Dedifferentiated amniotic fluid mesenchymal stem cell (primary cell): ENCODE measurements at regions not wholly inside any gene's neighbourhood (a gene's known extent, or its start where the extent isn't known, plus 50 kb on each side); places are given as distances from the start of the nearest gene placed in this dataset.
A peak's percentile ranks its signal among the peaks of the same experiment; 100 is the strongest.

Source experiments
- DNase-seq: peaks from one replicate; pipeline ENCODE4 v3.0.0-alpha.2; 2016; ENCODE audit errors: extremely low spot score

- peak; percentile 30 for DNase-seq
Measured at GRCh38 chr21:38930853-38931252, 125.1 kb downstream of the ETS2 start.

GRCh38 chr21:38930066-38930465 lies 124.3 kb downstream of the ETS2 start:
- DNase-seq, result no peak

DNA sequence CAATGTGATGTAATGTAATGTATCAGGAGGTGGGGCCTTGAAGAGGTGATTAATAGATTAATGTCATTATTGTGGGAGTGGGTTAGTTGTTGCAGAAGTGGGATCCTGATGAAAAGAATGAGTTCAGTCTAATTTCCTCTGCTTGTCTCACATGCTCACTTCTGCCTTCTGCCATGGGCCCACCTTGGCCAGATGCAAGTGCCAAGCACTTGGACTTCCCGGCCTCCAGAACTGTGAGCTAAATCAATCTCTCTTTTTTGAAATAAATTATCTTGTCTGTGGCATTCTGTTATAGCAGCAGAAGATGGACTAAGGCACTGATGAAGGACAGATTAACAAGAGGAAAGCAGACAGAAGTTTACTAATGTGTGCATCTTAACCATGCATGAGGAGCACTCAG lies 123.9 kb downstream of the ETS2 start:
- no peak for DNase-seq

GRCh38 chr21:38929142-38929541 lies 123.4 kb downstream of the ETS2 start:
- DNase-seq, result no peak

DNA sequence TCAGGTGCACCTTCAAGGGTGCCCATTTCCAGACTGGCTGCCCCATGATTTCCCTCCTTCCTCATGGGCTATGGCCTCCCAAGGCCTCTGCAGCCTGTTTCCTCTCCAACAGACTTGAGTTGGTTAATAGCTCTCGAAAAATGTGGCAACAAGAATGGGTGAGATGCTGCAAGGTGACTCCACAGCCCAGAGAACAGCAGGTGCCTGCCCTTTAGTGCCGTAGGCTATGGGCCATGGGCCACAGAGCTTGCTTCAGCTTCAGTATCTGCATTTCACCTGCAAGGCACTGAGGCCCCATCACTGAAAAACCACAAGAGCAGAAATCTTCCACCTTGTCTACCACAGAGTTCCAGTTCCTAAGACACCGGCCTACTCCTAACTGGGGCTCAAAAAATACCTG lies 122.0 kb downstream of the ETS2 start:
- no peak for DNase-seq

DNA sequence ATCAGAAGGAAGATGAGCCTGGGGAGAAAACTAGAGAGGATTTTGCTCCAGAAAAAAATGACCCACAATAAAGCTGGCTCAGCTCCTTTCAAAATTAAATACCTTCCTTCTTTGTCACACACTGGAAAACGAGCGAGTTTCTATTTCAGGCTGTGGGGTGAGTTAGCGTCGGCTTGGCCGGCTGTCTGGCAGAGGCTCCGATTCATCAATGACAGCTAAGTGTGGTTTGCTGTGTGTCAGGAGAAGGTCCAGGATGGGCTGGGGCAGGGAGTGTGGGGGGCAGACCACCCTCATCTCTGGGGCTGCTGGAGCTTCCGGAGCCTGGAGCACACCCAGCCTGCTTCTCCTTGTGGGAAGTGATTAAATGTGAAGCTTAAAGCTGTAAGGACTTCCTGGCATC lies 120.2 kb downstream of the ETS2 start:
- peak; percentile 87 for DNase-seq

DNA sequence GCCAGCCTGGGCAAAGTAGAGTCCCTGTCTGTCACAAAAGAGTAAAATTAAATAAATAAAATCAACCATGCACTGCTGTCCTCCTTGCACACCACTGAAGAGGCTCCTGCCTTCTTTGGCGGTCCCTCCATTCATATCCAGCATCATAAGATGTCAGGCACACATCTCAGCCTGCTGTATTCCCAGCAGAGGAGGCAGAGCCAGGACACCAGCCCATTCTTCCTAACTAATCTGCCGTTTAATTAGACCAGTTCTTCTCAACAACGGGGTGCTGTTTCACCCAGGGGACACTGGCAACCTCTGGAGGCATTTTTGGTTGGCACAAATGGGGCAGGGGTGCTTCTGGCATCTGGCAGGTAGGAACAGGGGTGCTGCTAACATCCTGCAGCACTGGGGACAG lies 119.7 kb downstream of the ETS2 start:
- DNase-seq, result no peak

- no peak for DNase-seq
Measured at GRCh38 chr21:38924954-38925353, 119.2 kb downstream of the ETS2 start.

- no peak for DNase-seq
Measured at GRCh38 chr21:38923429-38923828, 117.7 kb downstream of the ETS2 start.

DNA sequence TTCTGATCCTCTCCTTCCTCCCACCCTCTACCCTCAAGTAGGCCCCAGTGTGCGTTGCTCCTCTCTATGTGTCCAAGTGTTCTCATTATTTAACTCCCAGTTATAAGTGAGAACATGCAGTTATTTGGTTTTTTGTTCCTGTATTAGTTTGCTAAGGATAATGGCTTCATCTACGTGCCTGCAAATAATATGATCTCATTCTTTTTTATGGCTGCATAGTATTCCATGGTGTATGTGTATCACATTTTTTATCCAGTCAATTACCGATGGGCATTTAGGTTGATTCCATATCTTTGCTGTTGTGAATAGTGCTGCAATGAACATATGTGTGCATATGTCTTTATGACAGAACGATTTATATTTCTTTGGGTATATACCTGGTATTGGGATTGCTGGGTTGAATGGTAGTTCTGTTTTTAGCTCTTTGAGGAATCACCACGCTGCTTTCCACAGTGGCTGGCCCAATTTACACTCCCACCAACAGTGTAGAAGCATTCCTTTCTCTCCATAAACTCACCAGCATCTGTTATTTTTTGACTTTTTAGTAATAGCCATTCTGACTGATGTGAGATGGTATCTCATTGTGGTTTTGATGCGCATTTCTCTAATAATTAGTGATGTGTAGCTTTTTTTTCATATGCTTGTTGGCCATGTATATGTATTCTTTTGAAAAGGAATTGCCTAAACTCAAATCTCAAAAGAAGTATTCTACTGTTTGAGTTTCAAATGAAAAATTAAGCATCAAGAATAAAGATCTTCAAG lies 116.9 kb downstream of the ETS2 start:
- no peak for DNase-seq

GRCh38 chr21:38921511-38922251 lies 116.0 kb downstream of the ETS2 start:
- no peak for DNase-seq

- peak; percentile 36 for DNase-seq
Measured at GRCh38 chr21:38920631-38921398, 115.1 kb downstream of the ETS2 start.

DNA sequence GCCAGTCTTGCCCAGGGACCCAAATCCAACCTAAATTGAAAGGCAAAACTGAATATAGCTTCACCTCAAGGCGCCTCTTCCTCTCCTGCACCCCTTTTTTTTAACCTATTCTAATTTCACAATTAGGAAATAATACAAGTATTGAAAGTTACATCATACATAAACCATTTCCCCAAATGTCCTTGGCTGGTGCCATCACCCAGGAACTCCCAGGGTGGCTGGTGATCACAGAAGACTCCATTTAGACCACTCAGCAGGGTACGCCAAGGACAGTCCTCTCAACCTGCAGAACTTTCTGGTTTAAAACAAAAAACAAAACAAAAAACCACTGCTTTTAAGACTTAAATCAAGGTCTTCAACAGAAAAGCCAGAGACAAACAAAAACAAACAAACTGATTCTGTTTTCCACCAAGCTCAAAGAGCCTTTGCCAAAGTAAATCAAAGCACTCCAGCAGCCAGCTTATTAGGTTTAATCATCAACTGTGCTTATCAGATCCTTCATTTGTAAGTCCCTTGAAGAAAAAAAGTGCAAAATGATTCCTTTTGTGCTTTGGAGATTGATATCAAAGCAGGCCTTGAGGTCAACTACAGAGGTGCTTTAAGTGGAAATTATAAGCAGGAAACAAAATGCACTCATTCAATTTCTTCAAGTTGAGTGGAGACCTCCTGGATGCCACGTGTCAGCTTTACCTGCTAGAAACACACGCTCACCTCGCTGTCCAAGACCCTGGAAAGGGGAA lies 113.0 kb downstream of the ETS2 start:
- no peak for DNase-seq

DNA sequence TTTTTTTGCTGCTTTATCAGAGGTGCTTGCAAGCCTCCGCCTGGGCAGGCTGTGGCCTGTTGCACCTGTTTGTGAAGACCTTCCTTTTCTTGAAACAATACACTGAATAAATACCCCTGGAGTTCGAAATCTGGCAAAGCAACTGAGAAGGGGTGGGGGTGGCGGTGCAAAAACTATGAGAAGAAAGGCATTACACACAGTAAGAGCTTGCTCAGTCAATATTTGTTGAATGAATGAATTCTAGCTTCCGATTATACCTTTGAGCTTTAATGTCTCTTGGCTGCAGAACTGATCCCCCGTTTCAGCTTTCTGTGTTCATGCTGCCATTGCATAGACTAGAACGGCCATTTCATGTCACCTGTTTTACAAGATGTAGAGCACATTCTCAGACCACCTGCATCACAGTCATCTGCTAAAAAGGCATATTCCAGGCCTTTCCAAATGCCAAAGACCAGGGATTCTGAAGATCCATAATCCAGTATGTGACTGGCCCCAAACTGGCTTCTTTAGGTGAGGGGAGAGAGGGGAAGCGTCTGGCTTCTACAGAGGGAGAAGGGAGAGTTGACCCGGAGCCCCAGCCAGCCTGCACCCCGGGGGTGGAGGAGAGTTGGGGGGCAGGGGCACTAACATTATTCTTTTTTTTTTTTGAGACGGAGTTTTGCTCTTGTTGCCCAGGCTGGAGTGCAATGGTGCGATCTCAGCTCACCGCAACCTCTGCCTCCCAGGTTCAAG lies 111.5 kb downstream of the ETS2 start:
- DNase-seq, result no peak

DNA sequence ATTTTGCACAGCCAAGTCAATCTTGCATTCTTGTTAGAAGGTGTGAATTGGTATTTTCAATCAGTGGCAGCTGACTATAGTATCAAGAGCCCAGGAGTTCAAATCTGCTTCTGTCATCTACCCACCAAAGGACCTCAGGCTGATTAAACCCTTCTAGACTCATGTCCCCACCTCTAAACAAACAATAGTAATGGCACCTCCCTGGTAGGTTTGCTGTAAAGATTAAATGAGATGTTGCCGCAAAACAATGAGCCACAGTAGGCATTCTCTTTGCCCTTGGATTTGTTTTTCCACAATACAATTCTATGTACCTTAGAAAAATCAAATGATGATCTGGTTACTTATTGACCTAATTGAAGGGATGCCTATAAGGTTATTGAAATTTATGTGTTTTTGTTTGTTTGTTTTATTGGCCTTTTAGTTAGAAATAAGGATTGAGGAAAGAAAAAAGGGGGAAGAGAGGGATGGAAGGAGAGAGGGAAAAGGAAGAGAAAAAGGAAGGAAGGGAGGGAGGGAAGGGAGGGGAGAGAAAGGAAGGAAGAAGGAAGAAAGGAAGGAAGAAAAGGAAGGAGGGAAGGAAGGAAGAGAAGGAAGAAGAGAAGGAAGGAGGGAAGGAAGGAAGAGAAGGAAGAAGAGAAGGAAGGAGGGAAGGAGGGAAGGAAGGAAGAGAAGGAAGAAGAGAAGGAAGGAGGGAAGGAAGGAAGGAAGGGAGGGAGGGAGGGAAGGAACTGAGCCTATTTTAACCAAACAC lies 110.7 kb downstream of the ETS2 start:
- no peak for DNase-seq

DNA sequence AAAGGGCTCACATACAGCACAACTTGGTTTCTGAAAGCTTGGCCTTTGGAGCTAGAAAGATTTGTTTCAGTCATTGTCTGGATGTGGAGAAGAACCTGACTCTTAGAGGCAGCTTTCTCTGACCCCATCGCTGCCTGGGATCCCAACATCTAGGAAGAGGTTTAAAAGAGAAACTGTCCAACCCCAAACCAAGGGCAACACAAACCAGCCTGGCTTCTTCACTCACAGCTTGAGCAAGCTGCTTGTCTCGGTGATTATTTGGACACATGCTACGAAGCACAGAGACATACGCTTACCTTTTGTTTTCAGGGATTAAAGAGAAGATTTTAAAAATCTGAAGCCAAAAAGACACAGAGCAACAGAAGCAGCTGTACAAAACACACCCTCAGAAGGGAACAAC lies 109.8 kb downstream of the ETS2 start:
- no peak for DNase-seq

- no peak for DNase-seq
Measured at GRCh38 chr21:38914528-38915293, 109.0 kb downstream of the ETS2 start.

- no peak for DNase-seq
Measured at GRCh38 chr21:38913893-38914527, 108.3 kb downstream of the ETS2 start.
